ENCODE measurements at regions not wholly inside any gene's neighbourhood (a gene's known extent, or its start where the extent isn't known, plus 50 kb on each side); places are given as distances from the start of the nearest gene placed in this dataset.

DNA sequence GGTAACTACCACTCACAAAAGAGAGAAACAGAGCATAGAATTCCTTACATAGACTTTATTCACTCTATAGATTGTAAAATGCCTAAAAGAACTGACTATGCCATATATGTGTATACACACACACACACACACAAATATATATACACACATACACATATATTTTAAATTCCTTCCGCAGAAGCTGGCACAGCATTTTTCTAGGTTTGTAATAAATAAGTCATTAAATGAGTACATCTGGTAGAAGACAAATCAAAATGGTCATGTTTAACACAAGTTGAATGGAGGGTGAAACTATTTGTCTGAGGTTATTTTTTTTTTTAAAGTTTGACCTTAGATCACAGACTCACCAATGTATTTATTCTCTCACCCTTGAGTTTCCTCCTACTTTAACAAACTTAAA is 58.2 kb downstream of the CCER1 start:
- no peak for TF ChIP-seq CTCF (IDR thresholded peaks at IDR 0.05; ENCODE audit: borderline replicate concordance, extremely low read depth, low read length, poor library complexity, severe bottlenecking)
- no peak for TF ChIP-seq EZH2 (IDR thresholded peaks at IDR 0.05; ENCODE audit: borderline replicate concordance, low read depth, low read length, severe bottlenecking)
